CD4-positive, alpha-beta memory T cell (primary cell): ENCODE measurements at regions not wholly inside any gene's neighbourhood (a gene's known extent, or its start where the extent isn't known, plus 50 kb on each side); places are given as distances from the start of the nearest gene placed in this dataset.

ENCODE experiments used
- CTCF ChIA-PET: fragments of 350-600 bp; sonication (Branson Sonifier 250); formaldehyde crosslinking; loops from one replicate; lab custom pipeline; 2021; ENCODE audit warnings: inconsistent platforms; ENCODE audit not compliant: partially characterized antibody; lab: Charles Lee
- POLR2A ChIA-PET: fragments of 350-600 bp; sonication (Branson Sonifier 250); formaldehyde crosslinking; loops from one replicate; lab custom pipeline; 2021; ENCODE audit not compliant: partially characterized antibody; lab: Charles Lee
- DNase-seq, 5 donors: peaks; one replicate each; pipeline versions ENCODE4 v3.0.0 to v3.0.0-alpha.2; 2020 to 2022; ENCODE audit warnings: mixed read lengths in 1 of 5
- H3K27ac ChIP-seq: one replicate; pipeline ENCODE4 v1.7.0; 2013; ENCODE audit warnings: low read depth, low read length
- H3K27me3 ChIP-seq: 2 replicates; pipeline ENCODE4 v1.7.0; 2013; ENCODE audit warnings: mild to moderate bottlenecking, low read length, moderate library complexity; ENCODE audit not compliant: insufficient read depth
- H3K36me3 ChIP-seq: 2 replicates; pipeline ENCODE4 v1.7.0; 2013; ENCODE audit warnings: mild to moderate bottlenecking, low read length, moderate library complexity; ENCODE audit not compliant: insufficient read depth
- H3K4me1 ChIP-seq: 2 replicates; pipeline ENCODE4 v1.7.0; 2013; ENCODE audit warnings: mild to moderate bottlenecking, low read length, moderate library complexity; ENCODE audit not compliant: insufficient read depth
- H3K4me3 ChIP-seq, 2 donors: one replicate each; pipeline ENCODE4 v1.7.0; 2013; ENCODE audit warnings: low read length in 2 of 2, mild to moderate bottlenecking in 1 of 2
- H3K9me3 ChIP-seq, 2 donors: one replicate each; pipeline ENCODE4 v1.7.0; 2013; ENCODE audit warnings: low read length in 2 of 2, control low read depth in 1 of 2; ENCODE audit not compliant: control insufficient read depth in 1 of 2
- H3K27ac Mint-ChIP-seq, 7 donors: one replicate each; pipeline ENCODE4 v1.8.0; 2020 to 2021; ENCODE audit warnings: mixed read lengths in 7 of 7, mild to moderate bottlenecking in 6 of 7, inconsistent platforms in 3 of 7, moderate library complexity in 3 of 7
- H3K27me3 Mint-ChIP-seq, 2 donors: one replicate each; pipeline ENCODE4 v1.8.0; 2020 to 2021; ENCODE audit warnings: mixed read lengths in 2 of 2
- H3K36me3 Mint-ChIP-seq, 2 donors: one replicate each; pipeline ENCODE4 v1.8.0; 2020 to 2021; ENCODE audit warnings: mixed read lengths in 2 of 2, inconsistent platforms in 1 of 2, mild to moderate bottlenecking in 1 of 2
- H3K4me1 Mint-ChIP-seq, 4 donors: one replicate each; pipeline ENCODE4 v1.8.0; 2020 to 2021; ENCODE audit warnings: mixed read lengths in 4 of 4, mild to moderate bottlenecking in 1 of 4
- H3K4me3 Mint-ChIP-seq, 8 donors: one replicate each; pipeline ENCODE4 v1.8.0; 2020 to 2021; ENCODE audit warnings: mixed read lengths in 8 of 8, mild to moderate bottlenecking in 7 of 8, moderate library complexity in 6 of 8, inconsistent platforms in 3 of 8
- H3K9me3 Mint-ChIP-seq, 8 donors: one replicate each; pipeline ENCODE4 v1.8.0; 2020 to 2021; ENCODE audit warnings: mixed read lengths in 8 of 8, mild to moderate bottlenecking in 5 of 8, inconsistent platforms in 3 of 8, moderate library complexity in 1 of 8
- intact Hi-C: fragments of 100-400 bp; cut with micrococcal nuclease; formaldehyde crosslinking; loops from one replicate; pipeline ENCODE4 v1.15.1; 2023

DNA sequence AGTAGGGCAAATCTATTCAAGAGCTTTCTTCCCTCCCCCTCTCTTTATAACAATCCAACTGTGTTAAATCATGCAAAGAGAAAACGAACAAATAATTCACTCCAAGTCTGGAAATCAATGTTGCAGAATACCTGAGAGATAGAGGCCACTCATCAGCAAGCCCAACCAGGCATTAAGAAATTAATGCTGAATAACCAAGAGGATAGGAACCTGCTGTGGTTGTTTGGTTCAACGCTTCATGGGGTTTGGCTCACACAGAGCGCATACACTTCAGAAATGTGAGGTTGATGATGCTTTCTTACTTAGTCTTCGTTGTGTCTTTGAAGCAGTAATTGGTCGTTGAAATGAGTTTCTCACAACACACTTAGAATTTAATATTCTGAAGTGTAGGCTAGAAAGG, 1540.0 kb upstream of the PABPC4L start:
- Mint-ChIP-seq H3K27me3 (no peaks in the 10 kb centered on the region), H3K36me3 (no peaks in the 10 kb centered on the region), H3K4me3 (no peak overlapping the region), H3K9me3 (peaks cover 0 to 8% (median 1%) of the 10 kb centered on the region in 8 donors), H3K27ac (no peak overlapping the region), H3K4me1 (no peaks in the 10 kb centered on the region)
- Histone ChIP-seq H3K36me3 (no peaks in the 10 kb centered on the region), H3K27ac (no peak overlapping the region), H3K9me3 (no peaks in the 10 kb centered on the region), H3K4me1 (no peaks in the 10 kb centered on the region), H3K27me3 (no peaks in the 10 kb centered on the region), H3K4me3 (no peak overlapping the region)
- ChIA-PET CTCF (no interaction called here), POLR2A (no interaction called here)
- DNase-seq = no peak
- intact Hi-C loops = no loop called here

DNA sequence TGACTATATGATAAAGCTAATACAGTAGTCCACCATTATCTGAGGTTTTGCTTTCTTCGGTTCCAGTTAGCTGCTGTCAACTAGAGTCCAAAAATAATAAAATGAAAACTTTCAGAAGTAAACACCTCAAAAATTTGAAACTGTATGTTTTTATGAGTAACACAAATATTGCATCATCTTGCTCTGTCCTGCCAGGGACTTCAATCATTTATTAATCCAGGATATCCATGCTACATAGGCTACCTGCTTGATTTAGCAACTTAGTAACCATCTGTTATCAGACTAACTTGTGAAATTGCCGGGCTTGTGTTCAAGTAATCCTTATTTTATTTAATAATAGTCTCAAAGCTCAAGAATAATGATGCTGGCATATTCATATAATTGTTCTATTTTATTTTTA, 1537.8 kb upstream of the PABPC4L start:
- H3K36me3 ChIP-seq = no peaks in the 10 kb centered on the region
- Mint-ChIP-seq H3K36me3 (no peaks in the 10 kb centered on the region), H3K9me3 (peaks cover 0 to 8% (median under 1%) of the 10 kb centered on the region in 8 donors), H3K4me1 (no peaks in the 10 kb centered on the region), H3K27ac (no peak overlapping the region), H3K4me3 (no peak overlapping the region), H3K27me3 (no peaks in the 10 kb centered on the region)
- H3K27me3 ChIP-seq = no peaks in the 10 kb centered on the region
- no peak overlapping the region for H3K4me3 ChIP-seq
- no peak for DNase-seq
- no peaks in the 10 kb centered on the region for H3K9me3 ChIP-seq
- POLR2A ChIA-PET = no interaction called here
- CTCF ChIA-PET = no interaction called here
- H3K27ac ChIP-seq = no peak overlapping the region
- no peaks in the 10 kb centered on the region for H3K4me1 ChIP-seq
- intact Hi-C loops = no loop called here

- H3K27ac Mint-ChIP-seq = no peak overlapping the region
- Histone ChIP-seq H3K36me3 (no peaks in the 10 kb centered on the region), H3K27me3 (no peaks in the 10 kb centered on the region), H3K27ac (no peak overlapping the region), H3K4me1 (no peaks in the 10 kb centered on the region), H3K4me3 (no peak overlapping the region), H3K9me3 (no peaks in the 10 kb centered on the region)
- peaks cover 0 to 5% (median 2%) of the 10 kb centered on the region in 8 donors for H3K9me3 Mint-ChIP-seq
- no peak for DNase-seq
- H3K27me3 Mint-ChIP-seq = no peaks in the 10 kb centered on the region
- no peak overlapping the region for H3K4me3 Mint-ChIP-seq
- no peaks in the 10 kb centered on the region for H3K36me3 Mint-ChIP-seq
- CTCF ChIA-PET = no interaction called here
- H3K4me1 Mint-ChIP-seq = no peaks in the 10 kb centered on the region
- POLR2A ChIA-PET = no interaction called here
- intact Hi-C loops = no loop called here
These were observed 1533.9 kb upstream of the PABPC4L start for GRCh38 chr4:135735512-135735911.

- ChIA-PET CTCF (no interaction called here), POLR2A (no interaction called here)
- intact Hi-C loops = no loop called here
- Mint-ChIP-seq H3K27ac (no peak overlapping the region), H3K4me3 (no peak overlapping the region), H3K4me1 (no peaks in the 10 kb centered on the region), H3K36me3 (no peaks in the 10 kb centered on the region), H3K27me3 (no peaks in the 10 kb centered on the region), H3K9me3 (peaks cover 0 to 7% (median 0%) of the 10 kb centered on the region in 8 donors)
- H3K4me1 ChIP-seq = no peaks in the 10 kb centered on the region
- H3K9me3 ChIP-seq = no peaks in the 10 kb centered on the region
- DNase-seq = no peak
- no peak overlapping the region for H3K27ac ChIP-seq
- no peaks in the 10 kb centered on the region for H3K27me3 ChIP-seq
- H3K36me3 ChIP-seq = no peaks in the 10 kb centered on the region
- H3K4me3 ChIP-seq = no peak overlapping the region
These were observed 1530.9 kb upstream of the PABPC4L start for GRCh38 chr4:135732448-135732847.

- Histone ChIP-seq H3K4me3 (no peak overlapping the region), H3K4me1 (no peaks in the 10 kb centered on the region), H3K36me3 (no peaks in the 10 kb centered on the region), H3K27me3 (no peaks in the 10 kb centered on the region), H3K27ac (no peak overlapping the region), H3K9me3 (no peaks in the 10 kb centered on the region)
- Mint-ChIP-seq H3K4me3 (no peak overlapping the region), H3K27me3 (no peaks in the 10 kb centered on the region), H3K9me3 (peaks cover 0 to 12% (median 0%) of the 10 kb centered on the region in 8 donors), H3K4me1 (no peaks in the 10 kb centered on the region), H3K27ac (no peak overlapping the region), H3K36me3 (no peaks in the 10 kb centered on the region)
- POLR2A ChIA-PET = no interaction called here
- intact Hi-C loops = no loop called here
- no peak for DNase-seq
- CTCF ChIA-PET = no interaction called here
These were observed 1530.1 kb upstream of the PABPC4L start for GRCh38 chr4:135731682-135732081.

- Mint-ChIP-seq H3K9me3 (peaks cover 0 to 8% (median 2%) of the 10 kb centered on the region in 8 donors), H3K4me1 (no peaks in the 10 kb centered on the region), H3K27me3 (no peaks in the 10 kb centered on the region), H3K36me3 (no peaks in the 10 kb centered on the region), H3K27ac (no peak overlapping the region), H3K4me3 (no peak overlapping the region)
- ChIA-PET POLR2A (no interaction called here), CTCF (no interaction called here)
- Histone ChIP-seq H3K27ac (no peak overlapping the region), H3K4me3 (no peak overlapping the region), H3K4me1 (no peaks in the 10 kb centered on the region), H3K36me3 (no peaks in the 10 kb centered on the region), H3K27me3 (no peaks in the 10 kb centered on the region), H3K9me3 (no peaks in the 10 kb centered on the region)
- intact Hi-C loops = no loop called here
- no peak for DNase-seq
These were observed 1522.8 kb upstream of the PABPC4L start for GRCh38 chr4:135724421-135724820.

- H3K4me3 ChIP-seq = no peak overlapping the region
- ChIA-PET POLR2A (no interaction called here), CTCF (no interaction called here)
- no peak for DNase-seq
- Mint-ChIP-seq H3K27ac (no peak overlapping the region), H3K4me3 (no peak overlapping the region), H3K27me3 (no peaks in the 10 kb centered on the region), H3K4me1 (no peaks in the 10 kb centered on the region), H3K36me3 (no peaks in the 10 kb centered on the region), H3K9me3 (peaks cover 0 to 3% (median 0%) of the 10 kb centered on the region in 8 donors)
- H3K36me3 ChIP-seq = no peaks in the 10 kb centered on the region
- H3K27ac ChIP-seq = no peak overlapping the region
- no peaks in the 10 kb centered on the region for H3K4me1 ChIP-seq
- intact Hi-C loops = no loop called here
- no peaks in the 10 kb centered on the region for H3K27me3 ChIP-seq
- no peaks in the 10 kb centered on the region for H3K9me3 ChIP-seq
These were observed 1516.4 kb upstream of the PABPC4L start for GRCh38 chr4:135718019-135718418.

DNA sequence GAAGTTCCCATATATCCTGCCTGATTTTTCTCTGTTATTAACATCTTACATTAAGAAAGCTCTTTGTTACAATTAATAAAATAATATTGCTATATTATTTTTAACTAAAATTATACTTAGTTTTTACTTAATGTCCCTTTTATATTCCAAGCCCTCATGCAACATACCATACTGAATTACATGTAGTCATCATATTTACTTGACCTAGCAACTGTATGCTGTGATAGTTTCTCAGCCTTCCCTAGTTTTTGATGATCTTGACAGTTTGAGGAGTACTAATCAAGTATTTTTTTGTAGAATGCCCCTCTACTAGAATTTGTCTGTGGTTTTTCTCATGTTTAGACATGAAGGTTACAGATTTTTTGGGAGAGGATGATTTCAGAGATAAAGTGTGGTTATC, 1503.8 kb upstream of the PABPC4L start:
- Mint-ChIP-seq H3K4me3 (no peak overlapping the region), H3K36me3 (no peaks in the 10 kb centered on the region), H3K27ac (no peak overlapping the region), H3K27me3 (no peaks in the 10 kb centered on the region), H3K9me3 (peaks cover 2 to 19% (median 6%) of the 10 kb centered on the region in 8 donors), H3K4me1 (no peaks in the 10 kb centered on the region)
- Histone ChIP-seq H3K4me3 (no peak overlapping the region), H3K27ac (no peak overlapping the region), H3K36me3 (no peaks in the 10 kb centered on the region), H3K4me1 (no peaks in the 10 kb centered on the region), H3K27me3 (no peaks in the 10 kb centered on the region), H3K9me3 (peaks cover 0 to 4% of the 10 kb centered on the region in 2 donors)
- CTCF ChIA-PET = no interaction called here
- intact Hi-C loops = no loop called here
- POLR2A ChIA-PET = no interaction called here
- no peak for DNase-seq
